ENCODE measurements at regions not wholly inside any gene's neighbourhood (a gene's known extent, or its start where the extent isn't known, plus 50 kb on each side); places are given as distances from the start of the nearest gene placed in this dataset.

DNA sequence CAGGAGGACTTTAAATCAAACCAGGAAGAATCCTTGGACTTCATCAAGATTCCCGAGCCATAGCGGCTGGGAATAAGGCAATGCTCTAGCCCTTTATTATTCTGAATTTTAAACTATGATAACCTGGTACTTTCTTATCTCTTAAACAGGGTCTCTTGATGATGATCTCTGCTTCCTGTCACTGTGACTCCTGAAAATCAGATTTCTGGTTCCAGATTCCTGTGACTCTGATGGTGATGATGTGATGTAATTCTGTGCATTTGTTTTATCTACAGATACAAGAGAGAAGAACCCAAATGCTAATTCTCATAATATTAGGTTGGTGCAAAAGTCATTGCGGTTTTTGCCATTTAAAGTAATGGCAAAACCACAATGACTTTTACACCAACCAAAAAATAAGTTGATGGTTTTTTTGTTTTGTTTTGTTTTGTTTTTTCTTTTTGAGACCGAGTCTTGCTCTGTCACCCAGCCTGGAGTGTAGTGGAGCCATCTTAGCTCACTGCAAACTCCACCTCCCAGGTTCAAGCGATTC is 116.3 kb upstream of the CREB1 start:
- TF ChIP-seq EZH2 (IDR thresholded peaks at IDR 0.05; ENCODE audit: insufficient read depth, low read length) = no peak
- TF ChIP-seq, protein P1, sequence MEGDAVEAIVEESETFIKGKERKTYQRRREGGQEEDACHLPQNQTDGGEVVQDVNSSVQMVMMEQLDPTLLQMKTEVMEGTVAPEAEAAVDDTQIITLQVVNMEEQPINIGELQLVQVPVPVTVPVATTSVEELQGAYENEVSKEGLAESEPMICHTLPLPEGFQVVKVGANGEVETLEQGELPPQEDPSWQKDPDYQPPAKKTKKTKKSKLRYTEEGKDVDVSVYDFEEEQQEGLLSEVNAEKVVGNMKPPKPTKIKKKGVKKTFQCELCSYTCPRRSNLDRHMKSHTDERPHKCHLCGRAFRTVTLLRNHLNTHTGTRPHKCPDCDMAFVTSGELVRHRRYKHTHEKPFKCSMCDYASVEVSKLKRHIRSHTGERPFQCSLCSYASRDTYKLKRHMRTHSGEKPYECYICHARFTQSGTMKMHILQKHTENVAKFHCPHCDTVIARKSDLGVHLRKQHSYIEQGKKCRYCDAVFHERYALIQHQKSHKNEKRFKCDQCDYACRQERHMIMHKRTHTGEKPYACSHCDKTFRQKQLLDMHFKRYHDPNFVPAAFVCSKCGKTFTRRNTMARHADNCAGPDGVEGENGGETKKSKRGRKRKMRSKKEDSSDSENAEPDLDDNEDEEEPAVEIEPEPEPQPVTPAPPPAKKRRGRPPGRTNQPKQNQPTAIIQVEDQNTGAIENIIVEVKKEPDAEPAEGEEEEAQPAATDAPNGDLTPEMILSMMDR (IDR thresholded peaks at IDR 0.05; ENCODE audit: insufficient read depth, low read depth, low read length) = no peak
